Stimulated activated CD4-positive, alpha-beta T cell treated with anti-CD3 and anti-CD28 coated beads, Interleukin-12 subunit alpha, Interleukin-12 subunit beta, amount 100 ng/mL, for 48 hours (primary cell): ENCODE measurements at regions not wholly inside any gene's neighbourhood (a gene's known extent, or its start where the extent isn't known, plus 50 kb on each side); places are given as distances from the start of the nearest gene placed in this dataset.
"Not testable (repeated sequence)": the region's sequence is repeated elsewhere in the genome, so short reads cannot be mapped to it uniquely, and the experiment has no call there.

Source experiments
- DNase-seq, 3 donors: peaks; one replicate each; pipeline ENCODE4 v3.0.0-alpha.2; 2020; ENCODE audit warnings: low read depth in 2 of 3, low spot score in 1 of 3

DNA sequence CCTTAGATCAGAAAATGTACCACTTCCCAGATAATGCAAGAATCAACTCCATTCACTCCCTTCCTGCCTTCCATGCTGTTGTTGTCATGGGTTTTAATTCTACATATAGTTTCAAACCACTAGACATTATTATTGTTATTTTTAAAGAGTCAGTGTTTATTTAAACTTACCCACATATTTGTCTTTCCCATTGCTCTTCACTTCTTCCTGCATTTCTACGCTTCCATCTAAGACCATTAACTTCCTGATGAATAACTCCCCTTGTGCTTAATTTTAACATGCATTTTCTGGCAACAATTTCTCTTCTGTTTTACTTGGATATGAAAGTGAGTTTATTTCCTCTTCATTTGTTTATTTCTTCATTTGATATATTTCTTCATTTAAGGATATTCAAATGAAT is 127.1 kb upstream of the FHIT start:
- no peak for DNase-seq

- DNase-seq, result peak in 1 of 3 donors; percentile 12
These were observed 130.6 kb upstream of the FHIT start for GRCh38 chr3:61381745-61382392.

DNA sequence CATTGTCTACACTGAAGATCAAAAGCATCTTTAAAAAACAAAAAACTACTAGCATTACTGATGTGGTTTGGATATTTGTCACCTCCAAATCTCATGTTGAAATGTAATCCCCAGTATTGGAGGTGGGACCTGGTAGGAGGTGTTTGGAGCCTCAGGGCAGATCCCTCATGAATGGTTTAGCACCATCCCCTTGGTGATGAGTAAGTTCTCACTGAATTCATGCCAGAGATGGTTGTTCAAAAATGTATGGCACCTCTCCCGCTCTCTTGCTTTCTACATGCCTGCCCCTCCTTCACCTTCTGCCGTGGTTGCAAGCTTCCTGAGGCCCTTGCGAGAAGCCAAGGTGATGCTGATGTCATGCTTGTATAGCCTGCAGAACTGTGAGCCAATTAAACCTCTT is 136.6 kb upstream of the FHIT start:
- no peak for DNase-seq

- not testable (repeated sequence) for DNase-seq
These were observed 142.3 kb upstream of the FHIT start for GRCh38 chr3:61393480-61393947.

GRCh38 chr3:61401359-61401758 is 150.1 kb upstream of the FHIT start:
- no peak for DNase-seq

DNA sequence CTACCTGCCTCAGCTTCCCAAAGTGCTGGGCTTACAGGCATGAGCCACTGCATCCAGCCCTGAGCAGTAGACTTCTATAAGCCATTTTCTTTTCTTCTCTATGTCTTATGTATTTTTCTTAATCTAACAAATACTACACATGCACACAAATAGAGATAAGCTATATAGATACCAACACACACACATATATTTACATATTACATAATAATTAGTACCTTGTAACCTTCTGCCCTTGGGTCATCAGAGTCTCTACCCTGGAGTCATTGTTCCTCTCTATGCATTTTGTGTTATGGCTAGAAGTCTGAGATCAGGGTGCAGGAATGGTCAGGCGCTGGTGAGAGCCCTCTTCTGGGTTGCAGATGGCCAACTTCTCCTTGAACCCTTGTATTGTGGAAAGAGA is 154.0 kb upstream of the PTPRG start:
- no peak for DNase-seq

- no peak for DNase-seq
These were observed 151.7 kb upstream of the PTPRG start for GRCh38 chr3:61409638-61410037.

DNA sequence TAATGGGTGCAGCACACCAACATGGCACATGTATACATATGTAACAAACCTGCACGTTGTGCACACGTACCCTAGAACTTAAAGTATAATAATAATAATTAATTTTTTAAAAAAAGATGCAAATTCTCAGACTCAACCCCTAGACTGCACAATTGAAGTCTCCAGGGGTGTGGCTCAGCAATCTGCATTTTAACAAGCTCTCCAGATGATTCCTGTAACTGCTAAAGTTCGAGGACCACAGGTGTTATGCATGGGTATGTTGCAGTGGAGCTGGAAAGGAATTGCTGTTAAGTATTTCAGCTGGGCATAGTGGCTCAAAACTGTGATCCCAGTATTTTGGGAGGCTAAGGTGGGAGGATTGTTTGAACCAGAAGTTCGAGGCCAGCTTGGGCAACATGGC is 151.0 kb upstream of the PTPRG start:
- not testable (repeated sequence) for DNase-seq

GRCh38 chr3:61411009-61411662 is 150.2 kb upstream of the PTPRG start:
- DNase-seq, result no peak

- DNase-seq, result no peak
These were observed 146.9 kb upstream of the PTPRG start for GRCh38 chr3:61414456-61414855.

- DNase-seq, result no peak
These were observed 146.2 kb upstream of the PTPRG start for GRCh38 chr3:61415201-61415600.

DNA sequence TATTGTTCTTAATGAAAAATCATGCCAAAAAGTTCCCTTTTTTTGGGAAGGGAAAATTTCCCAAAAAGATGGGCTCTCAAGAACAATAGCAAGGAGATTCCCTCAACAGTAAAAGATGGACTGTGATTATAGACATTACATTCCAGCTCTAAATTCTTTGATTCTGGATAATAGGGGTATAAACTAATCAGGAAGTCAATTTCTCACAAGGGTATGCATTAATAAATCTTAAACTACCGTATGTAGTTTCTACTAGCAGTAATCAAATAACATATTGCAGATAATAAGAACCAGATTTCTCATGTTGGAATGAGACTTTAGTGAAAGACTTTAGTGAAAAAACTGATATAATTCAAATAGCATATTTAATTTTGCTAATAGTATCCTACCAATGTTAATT is 144.8 kb upstream of the PTPRG start:
- no peak for DNase-seq

GRCh38 chr3:61417352-61417751 is 144.0 kb upstream of the PTPRG start:
- DNase-seq, result no peak

DNA sequence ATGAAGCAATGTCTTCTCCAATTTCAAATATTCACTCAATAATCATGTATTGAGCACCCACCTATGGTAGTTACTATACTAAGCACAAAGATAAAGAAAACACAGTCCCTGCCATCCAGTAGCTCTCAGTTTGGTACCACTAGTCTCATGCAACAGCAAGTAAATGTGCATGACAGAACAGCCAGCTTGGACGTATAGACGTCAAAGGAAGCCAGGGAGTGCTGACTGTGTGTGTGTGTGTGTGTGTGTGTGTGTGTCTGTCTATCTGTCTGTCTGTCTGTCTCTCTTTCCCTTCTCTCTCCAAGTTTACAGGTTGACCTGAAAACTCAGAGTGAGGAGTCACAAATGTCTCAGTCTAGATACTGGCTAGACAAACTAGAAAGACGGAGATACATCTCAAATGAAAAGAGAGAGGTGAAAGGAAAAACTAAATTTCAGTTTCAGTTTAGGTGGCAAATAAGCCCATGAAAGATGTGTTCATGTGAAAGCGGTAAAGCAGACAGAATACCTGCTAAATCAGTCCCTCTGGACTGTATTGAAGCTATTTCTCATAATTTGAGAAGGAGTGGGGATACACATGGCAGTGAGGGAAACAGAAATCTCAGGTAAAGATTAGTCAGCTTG is 141.1 kb upstream of the PTPRG start:
- no peak for DNase-seq

DNA sequence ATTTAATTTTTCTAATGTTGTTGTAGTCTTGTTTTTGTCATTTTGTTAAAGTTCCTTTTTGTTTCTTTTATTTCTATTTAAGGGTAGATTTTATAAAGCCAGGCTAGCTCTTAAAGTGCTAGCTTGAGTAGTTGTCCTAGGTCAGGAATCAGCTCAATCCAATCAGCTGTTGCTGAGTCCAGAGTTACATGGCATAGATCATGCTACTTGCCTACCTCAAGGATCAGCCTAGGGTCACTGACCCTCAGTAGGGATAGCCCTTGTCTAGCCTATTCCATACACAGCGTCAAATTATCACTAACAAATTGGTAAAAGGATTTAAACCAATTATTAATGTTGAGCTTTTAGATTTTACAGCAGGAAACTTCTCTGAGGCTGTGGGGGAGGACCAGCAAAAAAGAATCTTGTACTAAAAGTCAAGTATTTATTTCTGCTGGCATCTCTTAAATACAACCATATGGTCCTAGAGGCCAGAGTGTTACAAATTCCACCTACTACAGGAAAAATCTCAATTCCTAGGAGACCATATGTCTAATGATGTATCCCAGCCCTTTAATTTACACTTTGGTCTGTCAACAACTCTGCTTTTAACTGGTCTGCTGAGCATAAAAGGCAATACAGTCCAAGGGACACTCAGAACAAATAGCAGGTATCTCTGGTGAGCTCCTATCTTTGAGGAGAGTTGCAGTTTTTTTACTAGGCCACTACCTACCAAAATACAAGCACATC is 138.3 kb upstream of the PTPRG start:
- no peak for DNase-seq

GRCh38 chr3:61425356-61425755 is 136.0 kb upstream of the PTPRG start:
- no peak for DNase-seq

- DNase-seq, result no peak
These were observed 132.3 kb upstream of the PTPRG start for GRCh38 chr3:61429106-61429505.

GRCh38 chr3:61434901-61435300 is 126.5 kb upstream of the PTPRG start:
- not testable (repeated sequence) for DNase-seq

GRCh38 chr3:61435361-61435760 is 126.0 kb upstream of the PTPRG start:
- not testable (repeated sequence) for DNase-seq

DNA sequence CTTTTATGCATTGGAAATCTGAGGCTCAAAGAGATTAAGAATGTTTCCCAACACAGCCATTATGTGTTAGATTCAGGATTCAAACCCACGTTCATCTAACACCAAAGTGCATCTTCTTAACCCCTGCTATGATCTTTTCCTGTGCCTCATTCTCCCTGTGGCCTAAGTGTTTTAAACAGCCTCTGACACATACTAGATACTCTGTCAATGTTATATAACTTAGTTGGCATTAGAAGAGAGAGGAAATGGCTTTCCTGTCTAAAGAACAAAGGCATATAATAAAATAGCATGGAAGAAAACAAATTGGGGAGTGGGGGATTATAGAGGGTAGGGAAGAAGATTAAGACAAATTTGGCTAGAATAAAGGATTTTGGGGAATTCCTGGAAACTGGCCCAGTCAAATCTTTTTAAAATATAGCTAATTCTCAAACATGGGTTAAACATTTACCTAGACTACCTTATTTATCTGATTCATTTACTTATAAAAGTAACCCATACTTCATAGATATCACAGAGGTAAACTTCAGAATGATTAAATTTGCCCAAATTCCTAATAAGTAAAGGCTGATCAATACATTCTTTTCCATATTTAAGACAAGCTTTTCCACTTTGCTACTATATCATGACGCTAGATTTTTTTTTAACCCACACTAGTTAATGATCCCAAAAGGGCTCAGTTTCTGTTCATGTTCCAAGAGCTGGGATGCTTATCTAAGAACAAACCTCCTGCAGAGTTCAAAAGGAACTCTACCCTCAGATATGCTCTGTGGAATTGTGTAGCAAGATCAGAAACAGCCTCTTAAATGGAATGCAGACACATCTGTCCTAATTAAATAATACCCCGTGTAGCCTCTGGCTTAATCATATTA is 122.9 kb upstream of the PTPRG start:
- no peak for DNase-seq

DNA sequence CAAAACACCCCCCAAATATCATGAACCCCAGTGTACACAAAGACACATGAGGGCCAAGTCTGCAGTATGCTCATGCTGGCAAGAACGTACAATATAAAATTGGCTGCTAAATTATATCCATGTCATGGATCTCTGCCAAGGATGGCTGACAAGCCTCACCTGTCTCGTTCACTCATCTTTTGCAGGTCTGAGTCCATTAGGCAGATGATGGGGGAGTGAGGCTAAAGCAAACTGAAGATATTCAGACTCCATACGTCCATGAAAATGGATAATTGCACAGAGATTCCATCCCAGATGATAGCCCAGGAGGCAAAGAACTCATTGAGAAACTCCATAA is 122.3 kb upstream of the PTPRG start:
- DNase-seq, result no peak
